GM23248 (cell line): ENCODE measurements at regions not wholly inside any gene's neighbourhood (a gene's known extent, or its start where the extent isn't known, plus 50 kb on each side); places are given as distances from the start of the nearest gene placed in this dataset.

Experiments
- EZH2 ChIP-seq: fragments of 200-600 bp; sonication (generic); IDR thresholded peaks from 2 replicates; pipeline ENCODE4 v1.6.1; 2018; ENCODE audit warnings: antibody characterized with exemption, mild to moderate bottlenecking; ENCODE audit not compliant: insufficient read depth, poor library complexity, severe bottlenecking
- EZH2phosphoT487 ChIP-seq: fragments of 200-600 bp; sonication (generic); IDR thresholded peaks from 2 replicates; pipeline ENCODE4 v1.6.1; 2018; ENCODE audit warnings: antibody characterized with exemption, moderate library complexity, mild to moderate bottlenecking, low read depth; ENCODE audit not compliant: insufficient read depth

- TF ChIP-seq EZH2 = no peak
- TF ChIP-seq EZH2phosphoT487 = no peak
These were observed 476.0 kb upstream of the MKI67 start for GRCh38 chr10:128602183-128602582.
